ENCODE measurements at regions not wholly inside any gene's neighbourhood (a gene's known extent, or its start where the extent isn't known, plus 50 kb on each side); places are given as distances from the start of the nearest gene placed in this dataset.

GRCh38 chr18:24530630-24531111, 70.2 kb downstream of the HRH4 start:
- FAIRE-seq (peak; percentile 48), DNase-seq (ENCODE audit: low read depth in 1 of 2, low spot score in 2 of 2) (no peak)
- no peak overlapping the region for H3K56ac ChIP-seq (replicated peaks; ENCODE audit: insufficient read length, low read depth, low read length)
- no peak overlapping the region for H4K5ac ChIP-seq (ENCODE audit: insufficient read length, low read depth, low read length)
- H3K4me2 ChIP-seq (ENCODE audit: insufficient read depth in 1 of 2, low read depth in 2 of 2, low read length in 2 of 2) = no peak overlapping the region
- H3K36me3 ChIP-seq (ENCODE audit: control insufficient read depth in 2 of 4, insufficient read depth in 4 of 4, low read length in 3 of 4) = no peaks in the 10 kb centered on the region
- no peak overlapping the region for H4K91ac ChIP-seq (replicated peaks; ENCODE audit: insufficient read length, low read length)
- no peak overlapping the region for H3K9ac ChIP-seq (replicated peaks in 1 of 4; ENCODE audit: extremely low read depth in 1 of 4, low read depth in 3 of 4, low read length in 3 of 4)
- H3K23ac ChIP-seq (ENCODE audit: insufficient read length) = no peak overlapping the region
- TF ChIP-seq JUND (IDR thresholded peaks at IDR 0.05; ENCODE audit: low read length) = no peak
- TF ChIP-seq CHD1 (IDR thresholded peaks at IDR 0.05; ENCODE audit: low read depth, low read length) = no peak
- no peak for TF ChIP-seq PHF8 (conservative IDR thresholded peaks at IDR 0.05; ENCODE audit: low read depth, low read length)
- TF ChIP-seq POLR2A (IDR thresholded peaks at IDR 0.05; ENCODE audit: control extremely low read depth in 1 of 2, low read depth in 2 of 2, low read length in 2 of 2) = no peak
- no peak for TF ChIP-seq RNF2 (IDR thresholded peaks at IDR 0.05; ENCODE audit: borderline replicate concordance, low read depth, low read length, missing control alignments, poor library complexity, severe bottlenecking)
- TF ChIP-seq CREB1 (IDR thresholded peaks at IDR 0.05) = no peak
- no peak for TF ChIP-seq MAX (IDR thresholded peaks at IDR 0.05)
- TF ChIP-seq USF2 (IDR thresholded peaks at IDR 0.05; ENCODE audit: low read length) = no peak
- TF ChIP-seq MAFK (IDR thresholded peaks at IDR 0.05; ENCODE audit: low read depth, low read length) = no peak
- H3K23me2 ChIP-seq (ENCODE audit: low read depth, low read length) = no peaks in the 10 kb centered on the region
- CTCF ChIA-PET (ENCODE audit: partially characterized antibody) = interaction anchor here (0.6 to 2.9 kb wide), 7 partner anchors 10 to 222 kb away, joined by 3 to 13 read pairs (median 4); no protein-coding TSS in a partner anchor
- H4K20me1 ChIP-seq (replicated peaks in 1 of 2; ENCODE audit: control insufficient read depth in 1 of 2, insufficient read depth in 2 of 2, low read length in 2 of 2) = no peaks in the 10 kb centered on the region
- no peaks in the 10 kb centered on the region for H3K27me3 ChIP-seq (replicated peaks in 1 of 4; ENCODE audit: control insufficient read depth in 3 of 4, extremely low read depth in 1 of 4, insufficient read depth in 3 of 4, low read length in 3 of 4)
- H3K79me2 ChIP-seq (ENCODE audit: control insufficient read depth in 1 of 2, insufficient read depth in 2 of 2, low read length in 2 of 2) = no peaks in the 10 kb centered on the region
- H3K4ac ChIP-seq (replicated peaks; ENCODE audit: insufficient read length, low read depth, low read length) = no peak overlapping the region
- 91% methylated on average over 6 of the region's 6 CpGs; no CpG with 5 or more reads in 1 of the 2 experiments for WGBS, 2 experiments (ENCODE audit: extremely low coverage in 1 of 2, insufficient coverage in 1 of 2, insufficient read length in 1 of 2, insufficient replicate concordance in 2 of 2, low coverage in 1 of 2, low lambda C conversion rate in 2 of 2, missing lambda C conversion rate in 1 of 2)
- H3K18ac ChIP-seq (ENCODE audit: extremely low read depth, low read length) = no peak overlapping the region
- H3K4me1 ChIP-seq (replicated peaks in 1 of 4; ENCODE audit: control insufficient read depth in 3 of 4, insufficient read depth in 4 of 4, low read length in 3 of 4) = no peaks in the 10 kb centered on the region
- POLR2A ChIA-PET (ENCODE audit: partially characterized antibody) = no interaction called here
- no peak overlapping the region for H2BK120ac ChIP-seq (replicated peaks; ENCODE audit: low read depth, low read length)
- no peaks in the 10 kb centered on the region for H3K9me3 ChIP-seq (ENCODE audit: insufficient read depth in 2 of 2, low read depth in 1 of 2, low read length in 1 of 2)
- no peaks in the 10 kb centered on the region for H3K79me1 ChIP-seq (ENCODE audit: low read depth, low read length)
- no peak overlapping the region for H3K14ac ChIP-seq (ENCODE audit: insufficient read length)
- no peak overlapping the region for H2BK12ac ChIP-seq (ENCODE audit: low read depth, low read length)
- no peak overlapping the region for H2BK5ac ChIP-seq (ENCODE audit: low read depth, low read length)
- H3K4me3 ChIP-seq (ENCODE audit: extremely low read depth in 1 of 4, insufficient read depth in 2 of 4, low read depth in 3 of 4, low read length in 4 of 4) = no peak overlapping the region
- no peak overlapping the region for H3K27ac ChIP-seq (ENCODE audit: low read depth, low read length)
- no peak overlapping the region for H4K8ac ChIP-seq (ENCODE audit: extremely low read depth, insufficient read depth, low read length)
- no peak overlapping the region for H2AFZ ChIP-seq (ENCODE audit: low read length)
- no peak overlapping the region for H2AK5ac ChIP-seq (ENCODE audit: low read depth, low read length)
- no peak overlapping the region for H2BK20ac ChIP-seq (ENCODE audit: low read length)
- H2BK15ac ChIP-seq (ENCODE audit: low read length) = no peak overlapping the region
